ENCODE measurements at regions not wholly inside any gene's neighbourhood (a gene's known extent, or its start where the extent isn't known, plus 50 kb on each side); places are given as distances from the start of the nearest gene placed in this dataset.
"Not testable (repeated sequence)": the region's sequence is repeated elsewhere in the genome, so short reads cannot be mapped to it uniquely, and the experiment has no call there.

DNA sequence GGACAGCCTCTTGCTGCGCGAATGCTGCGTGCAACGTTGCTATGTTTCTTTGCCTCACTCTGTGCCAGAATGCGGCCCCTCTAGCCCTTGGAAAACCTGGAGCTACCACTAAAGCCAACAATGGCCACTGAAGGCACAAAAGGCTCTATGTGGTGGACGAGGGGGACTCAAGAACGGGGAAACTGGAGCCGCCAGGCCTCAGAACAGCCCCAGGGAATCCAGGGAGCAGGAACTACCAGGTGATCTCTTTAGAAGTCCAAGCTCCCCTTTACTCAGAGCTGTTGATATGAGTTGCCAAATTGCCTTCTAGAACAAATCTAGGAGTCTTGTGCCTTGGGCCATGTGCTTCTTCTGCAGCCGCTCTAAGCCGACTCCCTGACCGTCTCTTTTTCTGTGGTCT lies 113.8 kb upstream of the ERRFI1 start:
- no peak for DNase-seq

DNA sequence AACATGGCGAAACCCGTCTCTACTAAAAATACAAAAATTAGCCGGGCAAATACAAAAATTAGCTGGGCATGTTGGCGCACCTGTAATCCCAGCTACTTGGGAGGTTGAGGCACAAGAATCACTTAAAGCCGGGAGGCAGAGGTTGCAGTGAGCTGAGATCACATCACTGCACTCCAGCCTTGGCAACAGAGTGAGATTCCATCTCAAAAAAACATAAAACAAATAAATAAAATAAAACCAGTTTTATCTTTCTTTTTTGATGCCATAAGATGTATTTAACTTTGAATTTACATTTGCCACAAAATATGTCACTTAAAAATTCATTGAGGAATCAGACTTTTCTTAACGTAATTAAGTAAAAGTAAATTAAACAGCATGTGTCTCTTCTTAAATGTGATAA lies 113.3 kb upstream of the ERRFI1 start:
- DNase-seq: no peak

DNA sequence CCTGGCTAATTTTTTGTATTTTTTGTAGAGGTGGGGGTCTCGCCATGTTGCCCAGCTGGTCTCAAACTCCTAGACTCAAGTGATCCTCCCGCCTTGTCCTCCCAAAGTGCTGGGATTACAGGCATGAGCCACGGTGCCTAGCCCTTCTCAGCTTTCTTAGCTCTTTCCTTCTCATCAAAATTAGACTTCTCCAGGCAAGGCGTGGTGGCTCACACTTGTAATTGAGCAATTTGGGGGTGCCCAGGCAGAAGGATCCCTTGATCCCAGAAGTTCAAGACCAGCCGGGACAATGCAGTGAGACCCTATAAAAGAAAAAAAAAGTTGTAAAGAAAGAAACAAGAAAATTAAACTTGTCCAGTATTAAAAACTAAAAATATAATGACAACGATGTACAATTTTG lies 112.6 kb upstream of the ERRFI1 start:
- DNase-seq: no peak

- no peak for DNase-seq
These were observed 111.6 kb upstream of the ERRFI1 start for GRCh38 chr1:8137481-8138244.

DNA sequence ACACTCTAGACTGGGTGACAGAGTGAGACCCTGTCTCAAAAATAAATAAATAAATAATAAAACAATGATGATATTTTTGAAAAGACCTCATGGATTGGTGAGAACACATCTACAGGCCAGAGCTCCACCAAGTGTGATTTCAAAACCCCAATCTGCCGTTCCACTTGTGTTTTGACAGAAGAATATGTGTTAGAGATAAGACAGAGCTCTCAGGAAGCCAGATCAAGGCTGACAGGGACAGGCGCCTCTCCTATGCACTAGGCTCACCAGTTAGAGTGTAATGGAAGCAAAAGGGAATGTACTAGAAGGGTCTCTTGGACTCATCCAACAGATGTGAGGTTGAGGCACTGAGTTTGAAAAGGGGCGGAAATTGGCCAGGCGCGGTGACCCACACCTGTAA lies 110.7 kb upstream of the ERRFI1 start:
- DNase-seq: no peak

DNA sequence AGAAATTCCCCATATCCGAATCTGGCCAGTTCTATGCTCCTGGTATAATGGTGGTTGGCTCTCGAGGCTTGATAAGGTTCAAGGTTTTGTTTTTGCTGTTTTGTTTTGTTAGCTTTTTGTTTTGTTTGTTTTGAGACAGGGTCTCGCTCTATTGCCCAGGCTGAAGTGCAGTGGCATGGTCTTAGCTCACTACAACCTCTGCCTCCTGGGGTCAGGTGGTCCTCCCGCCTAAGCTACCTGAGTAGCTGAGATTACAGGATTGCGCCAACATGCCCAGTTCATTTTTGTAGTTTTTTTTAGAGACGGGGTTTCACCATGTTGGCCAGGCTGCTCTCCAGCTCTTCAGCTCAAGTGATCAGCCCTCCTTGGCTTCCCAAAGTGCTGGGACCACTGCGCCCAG lies 109.1 kb upstream of the ERRFI1 start:
- DNase-seq: no peak

GRCh38 chr1:8134546-8135235 lies 108.6 kb upstream of the ERRFI1 start:
- no peak for DNase-seq

DNA sequence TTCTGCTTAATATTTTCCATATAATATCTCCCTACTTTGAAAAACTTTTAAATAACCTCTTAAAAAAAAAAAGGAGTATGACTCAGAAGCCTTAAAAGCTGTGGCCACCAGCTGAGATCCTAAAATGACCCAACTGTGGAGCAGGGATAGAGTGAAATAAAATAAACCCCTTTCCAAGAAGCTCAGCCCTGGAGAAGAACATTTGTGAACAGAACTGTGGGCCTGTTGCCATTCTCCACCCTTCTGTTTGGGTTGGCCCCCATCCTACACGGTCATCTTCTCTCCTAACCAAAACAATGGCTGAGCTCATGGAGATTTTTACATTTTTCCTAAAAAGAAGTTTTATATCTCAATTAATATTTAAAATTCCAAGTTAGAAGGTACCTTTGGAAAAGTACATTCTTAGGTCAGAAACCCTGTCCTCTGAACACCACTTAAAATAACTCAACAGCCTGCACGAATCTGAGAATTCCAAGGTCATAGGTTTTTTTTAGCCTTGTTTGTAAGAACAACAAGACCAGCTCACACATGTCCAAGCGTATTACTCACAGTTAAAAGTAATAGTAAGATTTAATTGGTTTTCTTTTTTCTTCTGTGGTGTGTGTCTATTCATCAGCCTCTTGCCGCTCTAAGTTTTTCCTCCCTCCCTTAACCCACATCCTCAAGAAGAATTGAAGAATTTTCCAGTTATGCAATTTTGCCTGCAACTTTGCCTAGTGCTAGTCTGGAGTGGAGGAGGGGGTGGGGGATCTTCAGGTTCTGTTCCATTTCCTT lies 107.7 kb upstream of the ERRFI1 start:
- DNase-seq: no peak

DNA sequence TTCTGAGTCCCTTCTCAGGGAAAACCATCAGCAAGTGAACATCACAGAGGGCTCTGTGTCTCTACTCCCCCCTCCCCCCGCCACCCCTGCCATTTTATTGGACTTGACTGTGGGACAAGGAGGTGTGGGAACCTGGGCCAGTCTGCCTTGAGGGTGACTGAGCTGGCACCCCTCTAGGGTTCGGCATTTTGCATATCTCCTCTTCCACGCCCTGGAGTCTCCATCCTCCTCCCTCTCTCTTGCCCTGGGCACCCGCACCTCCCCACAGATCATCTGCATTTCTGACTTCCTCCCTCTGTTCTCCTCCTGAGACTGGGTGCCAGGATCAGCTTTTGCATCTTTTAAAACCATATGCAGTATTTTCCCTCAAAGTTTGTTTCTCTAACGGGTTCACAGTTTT lies 107.1 kb upstream of the ERRFI1 start:
- no peak for DNase-seq

DNA sequence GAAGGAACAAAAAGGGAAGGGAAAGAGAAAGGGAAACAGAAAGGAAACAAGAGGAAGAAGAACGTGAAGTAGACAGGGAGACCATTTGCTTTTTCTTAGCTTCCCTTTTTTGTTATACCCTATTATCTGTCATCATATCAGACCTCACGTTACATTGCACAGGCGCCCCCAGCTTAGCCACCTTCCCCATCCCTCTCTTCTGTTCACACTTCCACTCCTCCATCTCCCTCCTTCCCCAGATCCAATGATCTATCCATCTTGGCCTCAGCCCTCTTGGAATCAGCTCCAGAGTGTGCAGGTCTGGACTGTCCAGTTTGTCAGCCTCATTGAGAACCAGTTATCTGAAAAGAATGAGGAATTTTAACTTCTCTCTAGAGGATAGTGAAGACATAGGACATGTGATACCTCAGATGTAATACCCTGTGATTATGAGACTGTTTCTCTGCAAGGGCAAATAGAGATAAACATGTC lies 101.1 kb upstream of the ERRFI1 start:
- DNase-seq: no peak

DNA sequence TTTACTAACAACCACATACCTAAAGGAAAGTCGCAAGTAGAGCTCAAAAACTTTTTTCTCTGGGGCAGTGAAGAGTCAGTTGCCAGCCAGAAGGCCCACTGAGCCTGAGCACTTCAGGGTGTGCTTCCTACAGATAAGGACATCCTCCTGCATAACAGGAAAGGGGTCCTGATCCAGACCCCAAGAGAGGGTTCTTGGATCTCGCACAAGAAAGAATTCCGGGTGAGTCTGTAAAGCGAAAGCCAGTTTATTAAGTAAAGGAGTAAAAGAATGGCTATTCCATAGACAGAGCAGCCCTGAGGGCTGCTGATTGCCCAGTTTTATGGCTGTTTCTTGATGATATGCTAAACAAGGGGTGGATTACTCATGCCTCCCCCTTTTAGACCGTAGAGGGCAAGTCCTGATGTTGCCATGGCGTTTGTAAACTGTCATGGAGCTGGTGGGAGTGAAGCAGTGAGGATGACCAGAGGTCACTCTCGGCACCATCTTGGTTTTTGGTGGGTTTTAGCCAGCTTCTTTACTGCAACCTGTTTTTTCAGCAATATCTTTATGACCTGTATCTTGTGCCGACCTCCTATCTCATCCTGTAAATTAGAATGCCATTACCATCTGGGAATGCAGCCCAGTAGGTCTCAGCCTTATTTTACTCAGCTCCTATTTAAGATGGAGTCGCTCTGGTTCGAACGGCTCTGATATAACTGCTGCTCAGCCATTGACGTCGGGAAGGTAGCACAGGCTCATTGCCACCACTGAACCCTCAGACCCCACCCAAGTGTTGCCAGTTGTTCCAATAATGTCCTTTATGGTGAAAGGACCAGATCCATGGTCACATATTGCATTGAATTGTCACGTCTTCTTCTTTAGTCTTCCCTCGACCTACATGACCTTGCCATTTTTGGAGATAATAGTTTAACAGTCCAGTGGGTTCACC lies 96.6 kb upstream of the ERRFI1 start:
- no peak for DNase-seq

DNA sequence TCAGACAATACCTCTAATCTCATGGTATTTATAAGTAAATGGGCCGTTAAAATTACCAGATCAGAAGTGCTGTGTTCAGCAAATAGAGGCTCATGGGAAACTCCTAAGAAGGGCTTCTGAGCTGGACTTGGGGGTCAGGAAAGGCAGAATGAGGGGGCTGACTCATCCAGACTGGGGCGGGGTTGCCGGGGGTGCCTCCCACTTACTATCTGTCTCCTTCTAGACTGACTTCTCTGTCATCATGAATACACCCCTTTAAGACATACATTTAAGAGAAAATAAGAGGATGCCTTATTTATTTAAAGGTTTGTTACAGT lies 96.0 kb upstream of the ERRFI1 start:
- DNase-seq: no peak

GRCh38 chr1:8121261-8122159 lies 95.4 kb upstream of the ERRFI1 start:
- no peak for DNase-seq

GRCh38 chr1:8120693-8121260 lies 94.7 kb upstream of the ERRFI1 start:
- DNase-seq: no peak

- not testable (repeated sequence) for DNase-seq
These were observed 92.6 kb upstream of the ERRFI1 start for GRCh38 chr1:8118736-8119135.

DNA sequence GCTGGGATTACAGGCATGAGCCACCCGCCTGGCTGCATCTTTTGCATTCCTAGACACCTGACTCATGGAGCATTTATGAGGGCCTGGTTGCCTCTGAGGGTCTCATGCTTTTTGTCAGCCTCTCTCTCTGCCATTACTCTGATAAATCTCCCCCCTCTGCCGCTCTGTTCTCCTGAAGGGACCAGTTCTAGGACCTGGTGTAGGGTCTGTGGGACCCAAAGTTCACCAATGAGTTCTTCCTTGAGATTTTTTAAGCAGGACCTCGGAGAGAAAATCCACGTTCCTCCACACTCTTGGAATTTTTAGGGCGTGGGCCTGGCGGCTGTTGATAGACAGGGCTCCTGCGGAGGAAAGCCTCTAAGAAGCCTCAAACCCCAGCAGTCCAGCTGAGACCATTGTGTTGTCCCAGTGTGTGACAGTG lies 91.9 kb upstream of the ERRFI1 start:
- DNase-seq: no peak

DNA sequence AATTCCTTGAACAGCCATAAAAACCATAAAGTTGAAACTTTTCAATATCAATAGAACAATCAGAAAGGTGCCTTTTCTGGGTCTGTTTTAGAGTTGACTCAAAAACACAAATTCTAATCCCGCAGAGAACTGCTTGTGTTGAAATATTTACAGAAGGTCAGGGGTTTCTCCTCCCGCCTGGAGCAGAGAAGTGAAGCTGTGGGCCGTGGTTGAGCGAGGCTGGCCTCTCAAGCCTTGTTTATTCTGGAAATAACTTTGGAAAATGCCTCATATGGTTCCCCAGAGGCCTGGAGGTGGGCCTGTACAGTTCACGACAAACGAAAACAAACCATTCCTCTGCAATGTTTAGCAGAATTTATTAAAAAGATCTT lies 90.8 kb upstream of the ERRFI1 start:
- no peak for DNase-seq

GRCh38 chr1:8115769-8116167 lies 89.7 kb upstream of the ERRFI1 start:
- DNase-seq: no peak

GRCh38 chr1:8115031-8115768 lies 89.1 kb upstream of the ERRFI1 start:
- no peak for DNase-seq

Measured in hematopoietic multipotent progenitor cell treated with erythropoietin and hydrocortisone succinate and interleukin-3 and kit ligand, for 8 days (in vitro differentiated cells).